Uterus (tissue), 3 donors: ENCODE measurements at regions not wholly inside any gene's neighbourhood (a gene's known extent, or its start where the extent isn't known, plus 50 kb on each side); places are given as distances from the start of the nearest gene placed in this dataset.

Source experiments
- DNase-seq, 2 donors: peaks; one replicate each; pipeline ENCODE4 v3.0.0-alpha.2; 2019 to 2020
- H3K27ac ChIP-seq, 2 donors: fragments of 200-600 bp; sonication (generic); 1 replicate in 1 of 2; 2 replicates in 1 of 2; pipeline ENCODE4 v1.5.1; 2016 to 2018
- H3K27me3 ChIP-seq, 2 donors: fragments of 200-600 bp; sonication (generic); one replicate each; pipeline ENCODE4 v1.5.1; 2018 to 2019; ENCODE audit warnings: control low read depth in 1 of 2
- H3K36me3 ChIP-seq, 2 donors: fragments of 200-600 bp; sonication (generic); one replicate each; pipeline ENCODE4 v1.5.1; 2019; ENCODE audit warnings: control low read depth in 1 of 2
- H3K4me1 ChIP-seq, 2 donors: fragments of 200-600 bp; sonication (generic); one replicate each; pipeline ENCODE4 v1.5.1; 2018 to 2019; ENCODE audit warnings: control low read depth in 1 of 2
- H3K4me3 ChIP-seq, 2 donors: fragments of 200-600 bp; sonication (generic); 1 replicate in 1 of 2; 2 replicates in 1 of 2; pipeline ENCODE4 v1.5.1; 2018 to 2019; ENCODE audit warnings: mild to moderate bottlenecking in 1 of 2
- H3K9me3 ChIP-seq, 2 donors: fragments of 200-600 bp; sonication (generic); one replicate each; pipeline ENCODE4 v1.5.1; 2019; ENCODE audit warnings: control low read depth in 1 of 2
- POLR2A ChIP-seq, 2 donors: fragments of 450-650 bp; IDR thresholded peaks; one replicate each; pipeline ENCODE4 v1.6.1; 2016; ENCODE audit warnings: antibody characterized with exemption in 2 of 2, mild to moderate bottlenecking in 1 of 2, moderate library complexity in 1 of 2
- intact Hi-C: fragments of 100-400 bp; cut with DNase I; formaldehyde crosslinking; loops from one replicate; pipeline ENCODE4 v1.15.1; 2023; ENCODE audit warnings: low total_unique reads
- TF ChIP-seq, protein P1 (sequence below), 4 experiments: fragments of 200-600 bp in 2 of 4; fragments of 450-650 bp in 2 of 4; sonication (generic) in 2 of 4; IDR thresholded peaks; one replicate each; pipeline ENCODE4 v1.5.1; 2016 to 2019; ENCODE audit warnings: antibody characterized with exemption in 4 of 4, mild to moderate bottlenecking in 2 of 4, moderate library complexity in 1 of 4
- donor health status: DM: yes; HTN: yes; CAD: no.

- intact Hi-C loops: no loop called here
- no peak for DNase-seq
- H3K27ac ChIP-seq: no peak overlapping the region
- no peaks in the 10 kb centered on the region for H3K27me3 ChIP-seq
- H3K4me3 ChIP-seq: no peak overlapping the region
- no peak for TF ChIP-seq POLR2A (IDR thresholded peaks at IDR 0.05)
- TF ChIP-seq, protein P1, sequence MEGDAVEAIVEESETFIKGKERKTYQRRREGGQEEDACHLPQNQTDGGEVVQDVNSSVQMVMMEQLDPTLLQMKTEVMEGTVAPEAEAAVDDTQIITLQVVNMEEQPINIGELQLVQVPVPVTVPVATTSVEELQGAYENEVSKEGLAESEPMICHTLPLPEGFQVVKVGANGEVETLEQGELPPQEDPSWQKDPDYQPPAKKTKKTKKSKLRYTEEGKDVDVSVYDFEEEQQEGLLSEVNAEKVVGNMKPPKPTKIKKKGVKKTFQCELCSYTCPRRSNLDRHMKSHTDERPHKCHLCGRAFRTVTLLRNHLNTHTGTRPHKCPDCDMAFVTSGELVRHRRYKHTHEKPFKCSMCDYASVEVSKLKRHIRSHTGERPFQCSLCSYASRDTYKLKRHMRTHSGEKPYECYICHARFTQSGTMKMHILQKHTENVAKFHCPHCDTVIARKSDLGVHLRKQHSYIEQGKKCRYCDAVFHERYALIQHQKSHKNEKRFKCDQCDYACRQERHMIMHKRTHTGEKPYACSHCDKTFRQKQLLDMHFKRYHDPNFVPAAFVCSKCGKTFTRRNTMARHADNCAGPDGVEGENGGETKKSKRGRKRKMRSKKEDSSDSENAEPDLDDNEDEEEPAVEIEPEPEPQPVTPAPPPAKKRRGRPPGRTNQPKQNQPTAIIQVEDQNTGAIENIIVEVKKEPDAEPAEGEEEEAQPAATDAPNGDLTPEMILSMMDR (IDR thresholded peaks at IDR 0.05): no peak
- H3K36me3 ChIP-seq: no peaks in the 10 kb centered on the region
- no peaks in the 10 kb centered on the region for H3K9me3 ChIP-seq
- H3K4me1 ChIP-seq: no peaks in the 10 kb centered on the region
These were observed 223.2 kb downstream of the BLID start for GRCh38 chr11:121892863-121893262.

DNA sequence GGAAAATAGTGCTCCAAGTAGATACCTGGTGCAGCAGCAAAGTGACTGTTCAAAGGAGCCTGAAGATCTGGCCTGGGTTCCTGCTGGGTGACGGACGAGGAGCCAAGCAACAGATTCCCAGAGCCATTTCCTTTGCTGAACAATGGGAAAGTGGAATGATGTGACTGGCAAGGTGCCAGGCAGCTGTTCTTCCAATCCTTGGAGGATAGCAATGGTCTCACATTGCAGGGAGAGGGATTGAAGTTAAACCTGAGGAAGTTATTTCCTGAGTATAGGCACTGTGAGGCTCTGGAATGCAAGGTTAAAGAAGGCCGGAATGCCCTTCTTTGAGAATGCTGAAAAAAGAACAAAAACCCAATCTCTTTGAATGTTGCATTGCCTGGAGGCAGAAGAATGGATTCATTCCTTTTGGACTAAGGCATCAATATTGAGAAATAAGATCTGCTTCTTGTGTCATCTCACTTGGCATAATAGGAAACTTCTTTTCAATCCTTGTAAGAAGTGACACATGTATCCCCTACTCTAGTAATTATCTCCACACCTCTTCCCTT lies 223.8 kb downstream of the BLID start:
- no peak for DNase-seq
- H3K36me3 ChIP-seq: no peaks in the 10 kb centered on the region
- TF ChIP-seq, protein P1 (IDR thresholded peaks at IDR 0.05): no peak
- TF ChIP-seq POLR2A (IDR thresholded peaks at IDR 0.05): no peak
- no peaks in the 10 kb centered on the region for H3K9me3 ChIP-seq
- H3K4me3 ChIP-seq: no peak overlapping the region
- no peaks in the 10 kb centered on the region for H3K4me1 ChIP-seq
- no peaks in the 10 kb centered on the region for H3K27me3 ChIP-seq
- H3K27ac ChIP-seq: no peak overlapping the region
- intact Hi-C loops: no loop called here

GRCh38 chr11:121890946-121891515 lies 225.0 kb downstream of the BLID start:
- H3K4me3 ChIP-seq: no peak overlapping the region
- TF ChIP-seq, protein P1 (IDR thresholded peaks at IDR 0.05): no peak
- no peak for TF ChIP-seq POLR2A (IDR thresholded peaks at IDR 0.05)
- intact Hi-C loops: no loop called here

DNA sequence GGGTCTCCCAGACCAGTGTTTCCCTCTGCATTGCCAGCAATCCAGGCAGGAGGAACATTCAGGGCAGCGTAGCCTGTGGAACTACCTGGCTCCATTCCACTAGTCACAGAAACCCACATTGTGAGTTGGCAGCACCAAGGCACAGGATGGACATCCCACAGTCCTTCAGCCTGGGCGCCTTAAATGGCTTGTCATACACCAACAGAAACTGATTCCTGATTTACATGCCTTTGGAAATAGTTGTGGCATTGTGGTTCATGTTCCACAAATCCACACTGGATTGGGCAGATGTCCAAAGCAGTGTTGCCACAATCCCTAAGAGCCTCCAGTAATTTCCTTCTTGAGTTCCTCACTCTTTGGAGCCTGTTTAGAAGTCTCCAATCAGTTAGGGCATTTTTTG lies 225.6 kb downstream of the BLID start:
- TF ChIP-seq, protein P1 (IDR thresholded peaks at IDR 0.05): no peak
- TF ChIP-seq POLR2A (IDR thresholded peaks at IDR 0.05): no peak
- Histone ChIP-seq H3K4me1 (no peaks in the 10 kb centered on the region), H3K9me3 (no peaks in the 10 kb centered on the region), H3K27me3 (no peaks in the 10 kb centered on the region), H3K4me3 (no peak overlapping the region), H3K36me3 (no peaks in the 10 kb centered on the region), H3K27ac (no peak overlapping the region)
- intact Hi-C loops: no loop called here
- DNase-seq: no peak

More at GRCh38 chr11:121890946-121891515, 225.0 kb downstream of the BLID start:
- Histone ChIP-seq H3K27ac (no peak overlapping the region), H3K36me3 (no peaks in the 10 kb centered on the region), H3K4me1 (no peaks in the 10 kb centered on the region), H3K9me3 (no peaks in the 10 kb centered on the region), H3K27me3 (no peaks in the 10 kb centered on the region)
- no peak for DNase-seq

GRCh38 chr11:121889931-121890330 lies 226.1 kb downstream of the BLID start:
- intact Hi-C loops: no loop called here
- no peak for TF ChIP-seq POLR2A (IDR thresholded peaks at IDR 0.05)
- TF ChIP-seq, protein P1 (IDR thresholded peaks at IDR 0.05): no peak
- H3K27ac ChIP-seq: no peak overlapping the region
- no peaks in the 10 kb centered on the region for H3K27me3 ChIP-seq
- DNase-seq: no peak
- H3K4me1 ChIP-seq: no peaks in the 10 kb centered on the region
- H3K9me3 ChIP-seq: no peaks in the 10 kb centered on the region
- H3K4me3 ChIP-seq: no peak overlapping the region
- no peaks in the 10 kb centered on the region for H3K36me3 ChIP-seq
